M059J (cell line): ENCODE measurements at regions not wholly inside any gene's neighbourhood (a gene's known extent, or its start where the extent isn't known, plus 50 kb on each side); places are given as distances from the start of the nearest gene placed in this dataset.
"Not testable (repeated sequence)": the region's sequence is repeated elsewhere in the genome, so short reads cannot be mapped to it uniquely, and the experiment has no call there.

ENCODE experiments used
- DNase-seq: peaks from one replicate; pipeline ENCODE4 v3.0.0-alpha.2; 2012; ENCODE audit warnings: low read depth

DNA sequence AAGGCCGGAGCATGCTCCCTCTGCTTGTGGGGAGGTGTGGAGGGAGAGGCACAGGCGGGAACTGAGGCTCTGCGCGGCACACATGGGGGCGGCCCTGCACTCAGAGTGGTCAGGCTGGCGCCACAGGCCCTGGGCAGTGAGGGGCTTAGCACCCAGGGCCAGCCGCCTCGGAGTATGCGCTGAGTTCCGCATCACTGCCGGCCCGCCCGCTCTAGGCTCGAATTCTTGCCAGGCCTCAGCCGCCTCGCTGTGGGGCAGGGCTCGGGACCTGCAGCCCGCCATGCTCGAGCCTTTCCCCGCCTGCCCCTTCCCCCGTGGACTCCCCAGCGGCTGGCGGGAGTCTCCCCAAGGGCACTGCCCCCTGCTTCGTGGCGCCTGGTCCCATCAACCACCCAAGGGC is 905.9 kb downstream of the SPATA31A6 start:
- not testable (repeated sequence) for DNase-seq

- DNase-seq, result not testable (repeated sequence)
Observed at GRCh38 chr9:43110376-43110775, 926.9 kb downstream of the SPATA31A6 start.

- not testable (repeated sequence) for DNase-seq
Observed at GRCh38 chr9:43112846-43113245, 929.4 kb downstream of the SPATA31A6 start.

DNA sequence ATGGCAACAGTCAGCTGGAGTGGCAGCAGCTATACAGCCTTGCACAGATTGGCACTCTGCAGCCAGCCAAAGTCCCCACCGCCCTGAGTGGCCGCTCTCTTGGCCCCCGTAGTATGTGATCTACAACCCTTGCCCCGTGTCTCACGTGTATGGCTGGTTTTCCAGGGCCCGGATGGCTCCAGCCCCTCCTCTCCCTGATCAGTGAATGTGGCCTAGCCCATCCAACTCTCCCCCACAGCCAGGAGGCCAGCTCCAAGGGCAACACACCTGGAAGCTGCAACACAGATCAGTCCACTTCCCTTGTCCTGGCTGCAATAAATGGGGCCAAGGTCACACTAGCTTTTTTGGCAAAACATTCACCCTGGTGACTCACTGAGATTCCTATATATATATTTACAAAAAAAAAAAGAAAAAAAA is 932.4 kb downstream of the SPATA31A6 start:
- DNase-seq, result peak; percentile 67

GRCh38 chr9:43118088-43118865 is 934.8 kb downstream of the SPATA31A6 start:
- not testable (repeated sequence) for DNase-seq

DNA sequence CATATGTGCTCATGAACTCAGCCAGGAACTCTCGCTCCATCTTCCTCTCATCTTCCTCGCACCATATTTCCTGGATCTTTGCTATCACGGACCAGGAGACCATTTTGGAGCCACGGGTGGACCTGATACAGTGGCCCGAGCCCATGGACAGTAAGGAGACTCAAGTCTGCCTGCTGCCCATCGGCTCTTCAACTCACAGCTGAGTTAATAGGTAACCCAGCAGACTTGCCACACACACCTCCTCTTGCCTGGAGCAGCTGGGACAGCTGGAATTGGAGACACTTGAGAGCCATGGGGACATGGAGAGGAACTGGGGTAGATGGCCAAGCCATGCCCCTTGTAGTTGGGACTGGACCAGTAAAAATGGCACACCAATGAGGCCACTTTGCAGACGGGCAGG is 936.1 kb downstream of the SPATA31A6 start:
- not testable (repeated sequence) for DNase-seq

DNA sequence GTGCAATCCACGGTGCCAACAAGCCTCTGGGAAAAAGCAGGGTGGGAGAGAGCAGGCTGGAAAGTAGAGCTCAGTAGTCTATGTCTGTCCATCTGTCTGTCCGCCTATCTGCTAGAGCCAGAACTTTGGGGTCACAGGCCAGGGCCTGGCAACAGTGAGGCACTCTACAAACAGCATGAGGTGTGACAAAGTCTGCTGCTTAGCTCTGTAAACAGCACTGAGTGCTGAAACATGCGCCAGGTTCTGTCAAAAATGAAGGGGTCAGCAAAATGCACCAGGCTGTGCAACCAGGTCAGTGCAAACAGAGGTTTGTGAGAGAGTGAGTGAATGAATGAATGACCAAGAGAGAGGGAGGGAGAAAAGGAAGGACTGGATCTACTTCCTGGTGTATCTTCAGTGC is 936.5 kb downstream of the SPATA31A6 start:
- DNase-seq, result not testable (repeated sequence)

DNA sequence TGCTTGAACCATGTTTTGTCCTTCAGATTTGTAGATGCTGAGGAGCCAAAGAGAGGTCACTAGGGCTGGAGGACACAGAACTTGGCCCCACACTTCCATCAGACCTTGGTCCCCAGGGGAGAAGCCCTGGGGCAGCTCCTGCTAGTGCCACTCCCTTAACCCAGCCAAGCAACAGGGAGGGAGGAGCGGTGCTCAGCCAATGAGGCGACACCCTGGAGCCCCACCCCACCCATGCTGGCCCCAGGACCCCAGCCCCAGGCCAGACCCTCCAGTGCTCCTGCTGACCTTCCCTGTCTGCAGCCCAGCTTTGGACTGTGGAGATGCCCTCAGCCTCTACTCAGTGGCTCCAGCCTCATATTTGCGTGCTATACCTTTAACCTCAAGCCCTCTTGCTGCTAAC is 942.4 kb downstream of the SPATA31A6 start:
- not testable (repeated sequence) for DNase-seq

GRCh38 chr9:43127026-43127775 is 943.7 kb downstream of the SPATA31A6 start:
- DNase-seq, result not testable (repeated sequence)

- DNase-seq, result not testable (repeated sequence)
Observed at GRCh38 chr9:43127949-43128348, 944.5 kb downstream of the SPATA31A6 start.

- peak; percentile 71 for DNase-seq
Observed at GRCh38 chr9:43130744-43131171, 947.3 kb downstream of the SPATA31A6 start.

DNA sequence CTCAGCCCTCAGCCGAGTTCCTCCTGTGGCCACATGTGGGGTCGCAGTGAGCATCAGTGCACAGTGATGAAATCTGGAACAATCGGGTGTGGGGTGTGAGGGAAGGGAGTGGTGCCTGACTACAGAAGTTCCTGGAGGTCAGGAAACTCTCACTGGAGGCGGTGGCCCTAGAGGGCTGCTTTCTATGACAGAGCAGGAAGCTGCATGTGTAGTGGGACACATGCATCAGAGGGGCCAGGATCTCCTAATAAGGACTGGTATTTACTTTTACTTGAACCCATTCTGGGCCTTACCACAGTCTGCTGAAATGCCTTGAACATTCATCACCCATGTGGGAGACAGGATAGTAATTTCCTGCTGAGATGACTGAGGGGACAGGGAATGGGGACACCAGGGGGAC is 952.0 kb downstream of the SPATA31A6 start:
- DNase-seq, result peak; percentile 79

DNA sequence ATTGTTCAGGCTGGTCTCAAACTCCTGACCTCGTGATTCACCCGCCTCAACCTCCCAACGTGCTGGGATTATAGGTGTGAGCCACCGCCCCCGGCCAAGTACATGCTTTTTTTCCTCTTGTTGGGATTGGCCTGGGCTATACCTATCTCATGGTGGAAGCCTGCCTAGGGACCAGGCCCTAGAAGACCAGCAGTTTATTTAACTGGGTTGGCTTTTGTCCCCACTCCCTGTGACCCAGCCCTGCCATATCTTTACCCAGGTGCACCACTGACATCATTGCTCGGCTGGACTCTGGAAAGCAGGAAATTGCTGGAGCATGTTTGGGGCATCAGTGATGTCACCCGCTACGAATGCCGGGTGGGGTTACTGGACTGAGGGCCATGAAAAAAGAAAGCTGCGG is 955.5 kb downstream of the SPATA31A6 start:
- peak; percentile 34 for DNase-seq

GRCh38 chr9:43139349-43139748 is 955.9 kb downstream of the SPATA31A6 start:
- not testable (repeated sequence) for DNase-seq

DNA sequence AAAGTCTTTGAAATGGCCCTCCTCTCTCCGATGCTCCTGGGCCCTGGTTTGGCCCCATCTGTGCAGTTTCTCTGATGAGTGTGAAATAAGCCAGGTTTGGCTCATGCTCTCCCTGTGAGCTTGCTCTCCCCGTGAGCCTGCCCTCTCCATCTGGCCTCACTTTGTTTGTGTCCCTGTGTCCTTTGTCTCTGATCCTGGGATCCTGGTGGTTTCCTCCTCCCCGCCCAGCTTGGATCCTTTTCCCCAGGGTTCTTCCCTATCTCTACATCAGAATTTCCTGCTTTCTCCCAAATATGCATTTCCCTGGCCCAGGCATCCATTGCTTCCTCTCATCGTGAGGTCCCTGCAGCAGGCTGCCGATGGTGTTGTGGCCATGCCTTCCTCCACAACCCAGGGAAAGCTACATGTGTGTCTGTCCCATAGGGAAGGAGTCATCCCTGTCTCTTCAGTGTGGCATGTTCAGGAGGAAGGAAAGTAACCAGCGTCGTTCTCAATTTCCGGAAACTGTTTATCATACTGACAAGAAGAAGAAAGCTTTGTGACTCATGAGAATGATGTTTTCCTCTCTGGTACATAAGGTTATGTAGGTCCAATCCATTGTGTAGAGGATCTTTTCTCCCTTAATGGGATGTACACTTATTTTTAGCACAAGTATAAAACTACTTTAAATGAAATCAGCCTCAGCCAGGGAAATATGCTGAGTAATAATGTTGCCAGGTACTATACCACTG is 956.6 kb downstream of the SPATA31A6 start:
- DNase-seq, result peak; percentile 89
